OCI-M2 (cell line): ENCODE measurements at regions not wholly inside any gene's neighbourhood (a gene's known extent, or its start where the extent isn't known, plus 50 kb on each side); places are given as distances from the start of the nearest gene placed in this dataset.
"Not testable (repeated sequence)": the region's sequence is repeated elsewhere in the genome, so short reads cannot be mapped to it uniquely, and the experiment has no call there.

Source experiments
- DNase-seq: peaks from one replicate; lab custom pipeline; 2025; ENCODE audit not compliant: unreplicated experiment; lab: John Stamatoyannopoulos, UW

DNA sequence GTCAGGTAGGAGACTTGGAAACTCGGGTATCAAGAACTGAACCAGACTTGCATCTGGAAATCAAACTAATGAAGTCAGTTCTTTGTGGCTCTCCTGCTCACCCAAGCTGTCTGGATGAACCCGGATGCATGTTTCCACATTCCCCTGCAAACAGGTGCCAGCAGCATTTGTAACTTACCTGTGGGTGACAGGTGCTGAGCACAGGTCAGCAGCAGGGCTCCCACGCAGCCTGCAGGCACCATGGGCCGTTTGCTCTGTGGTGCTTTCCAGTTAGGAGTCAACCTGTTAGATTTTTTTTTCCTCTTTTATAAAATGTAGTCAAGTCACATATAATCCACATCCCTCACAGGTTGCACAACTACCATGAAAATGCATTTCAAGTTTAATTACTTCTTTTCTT is 385.6 kb upstream of the ADGRL3 start:
- DNase-seq, result no peak

DNA sequence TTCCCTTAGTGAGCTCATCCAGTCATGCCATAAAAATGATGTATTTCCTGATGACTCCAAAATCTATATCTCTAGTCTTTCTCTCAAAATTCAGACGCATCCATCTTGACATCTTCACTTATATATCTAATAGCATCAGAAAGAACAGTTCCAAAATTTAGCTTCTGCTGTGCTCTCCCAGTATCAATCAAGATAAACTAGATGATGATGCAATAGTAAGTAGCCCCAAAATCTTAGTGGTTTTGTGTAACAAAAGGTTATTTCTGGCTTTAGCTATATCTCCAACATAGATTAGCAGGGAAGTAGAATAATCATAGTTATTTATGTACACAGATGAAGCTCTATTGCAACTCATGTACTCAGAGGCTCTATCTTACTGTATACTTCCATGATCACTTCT is 382.5 kb upstream of the ADGRL3 start:
- DNase-seq, result no peak

GRCh38 chr4:60822986-60823385 is 377.1 kb upstream of the ADGRL3 start:
- DNase-seq, result no peak

- no peak for DNase-seq
These were observed 360.1 kb upstream of the ADGRL3 start for GRCh38 chr4:60840020-60840419.

DNA sequence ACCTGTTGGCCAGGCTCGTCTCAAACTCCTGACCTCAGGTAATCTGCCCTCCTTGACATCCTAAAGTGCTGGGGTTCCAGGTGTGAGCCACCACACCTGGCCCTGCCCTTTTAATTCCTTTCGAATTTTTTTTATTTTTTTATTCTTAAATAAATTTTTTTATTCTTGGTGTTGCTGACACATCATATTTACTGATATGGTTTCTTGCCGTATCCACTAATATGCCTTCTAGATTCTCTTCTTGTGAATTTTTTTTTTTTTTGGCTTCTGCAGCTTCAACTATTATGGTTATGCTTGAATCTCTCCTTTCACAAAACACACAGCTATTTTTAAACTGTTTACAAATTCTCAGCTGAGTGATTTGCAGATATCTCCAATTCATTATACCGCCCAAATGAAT is 353.4 kb upstream of the ADGRL3 start:
- DNase-seq, result no peak

DNA sequence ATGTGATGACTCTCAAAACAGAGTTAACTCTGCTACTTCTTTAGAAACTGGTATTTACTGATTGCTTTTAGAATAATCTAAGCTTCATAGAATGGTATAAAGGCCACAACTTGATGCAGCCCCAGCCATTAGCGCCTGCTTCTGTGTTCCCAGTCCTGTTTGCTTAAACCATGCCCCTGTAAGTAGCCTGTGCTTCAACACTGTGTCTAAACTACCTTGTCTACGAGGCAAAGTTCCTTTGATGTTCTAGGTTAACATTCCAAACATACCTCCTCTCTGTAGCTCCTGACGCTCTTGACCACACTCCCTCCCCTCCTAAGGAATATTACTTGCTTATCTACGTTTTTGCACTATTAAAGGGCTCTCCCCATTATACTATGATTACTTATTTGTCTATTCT is 352.5 kb upstream of the ADGRL3 start:
- DNase-seq, result no peak

DNA sequence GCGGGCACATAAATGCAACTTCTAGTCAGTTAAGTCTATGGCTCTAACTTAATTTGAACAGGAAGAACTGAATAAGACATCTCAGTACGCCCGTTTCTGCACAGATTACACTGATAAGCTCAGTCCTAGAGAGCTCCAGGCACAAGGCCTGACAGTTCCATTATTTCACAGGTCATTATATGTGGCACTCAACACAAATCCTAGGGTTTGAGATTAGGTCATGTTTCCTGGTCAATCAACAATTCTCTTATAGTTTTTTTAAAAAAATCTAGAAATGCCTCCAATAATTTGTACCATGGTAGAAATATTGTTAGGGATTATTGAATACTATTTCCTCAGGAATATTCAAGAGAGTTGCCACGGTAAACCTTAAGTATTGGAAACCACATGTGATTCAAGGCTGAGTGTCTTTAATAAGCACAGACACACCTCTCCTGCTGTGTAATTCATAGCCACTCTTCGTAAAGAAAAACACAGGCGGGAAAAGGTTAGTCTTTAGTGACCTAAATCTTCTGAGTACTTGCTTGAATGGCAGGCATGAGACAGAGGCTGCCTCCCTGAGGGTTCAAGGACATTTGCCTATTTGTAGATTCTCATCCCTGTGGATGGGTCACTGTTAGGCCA is 342.9 kb upstream of the ADGRL3 start:
- no peak for DNase-seq

DNA sequence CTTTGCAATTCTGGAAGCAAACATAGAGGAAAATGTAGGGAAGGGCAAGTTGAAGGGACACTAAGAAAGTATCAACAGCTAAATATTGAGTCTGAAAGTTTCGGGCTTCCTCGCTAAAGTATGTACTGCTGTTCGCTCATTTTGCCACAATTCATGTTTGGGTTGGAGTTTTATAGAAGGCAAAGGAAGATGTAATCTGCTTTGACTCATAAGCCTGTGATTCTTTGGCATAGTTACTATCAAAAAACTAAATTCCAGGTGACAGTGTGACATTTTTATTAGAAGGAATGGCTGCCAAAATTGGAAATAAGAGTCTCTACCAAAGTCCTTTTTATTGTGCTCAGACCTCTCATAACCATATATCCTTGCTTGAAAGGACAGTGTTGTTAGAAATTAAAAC is 336.7 kb upstream of the ADGRL3 start:
- no peak for DNase-seq

DNA sequence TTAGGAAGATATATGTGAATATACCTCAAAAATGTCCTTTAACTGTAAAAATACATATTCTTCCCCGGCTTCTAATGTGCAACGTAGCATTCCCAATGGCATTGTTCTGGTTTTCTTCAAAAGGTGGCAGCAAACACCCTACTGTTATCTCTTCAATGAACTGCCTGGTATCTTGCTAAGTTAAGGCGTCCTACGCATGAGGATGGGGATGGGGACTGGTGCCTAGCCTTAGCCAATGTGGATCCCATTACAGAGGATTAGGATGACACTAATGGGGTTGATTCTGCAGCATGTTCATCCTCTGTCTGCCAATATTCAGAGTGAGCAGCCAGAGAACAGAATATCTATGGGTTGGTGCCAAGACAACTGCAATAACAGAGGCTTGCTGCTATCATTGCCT is 334.9 kb upstream of the ADGRL3 start:
- DNase-seq, result no peak

DNA sequence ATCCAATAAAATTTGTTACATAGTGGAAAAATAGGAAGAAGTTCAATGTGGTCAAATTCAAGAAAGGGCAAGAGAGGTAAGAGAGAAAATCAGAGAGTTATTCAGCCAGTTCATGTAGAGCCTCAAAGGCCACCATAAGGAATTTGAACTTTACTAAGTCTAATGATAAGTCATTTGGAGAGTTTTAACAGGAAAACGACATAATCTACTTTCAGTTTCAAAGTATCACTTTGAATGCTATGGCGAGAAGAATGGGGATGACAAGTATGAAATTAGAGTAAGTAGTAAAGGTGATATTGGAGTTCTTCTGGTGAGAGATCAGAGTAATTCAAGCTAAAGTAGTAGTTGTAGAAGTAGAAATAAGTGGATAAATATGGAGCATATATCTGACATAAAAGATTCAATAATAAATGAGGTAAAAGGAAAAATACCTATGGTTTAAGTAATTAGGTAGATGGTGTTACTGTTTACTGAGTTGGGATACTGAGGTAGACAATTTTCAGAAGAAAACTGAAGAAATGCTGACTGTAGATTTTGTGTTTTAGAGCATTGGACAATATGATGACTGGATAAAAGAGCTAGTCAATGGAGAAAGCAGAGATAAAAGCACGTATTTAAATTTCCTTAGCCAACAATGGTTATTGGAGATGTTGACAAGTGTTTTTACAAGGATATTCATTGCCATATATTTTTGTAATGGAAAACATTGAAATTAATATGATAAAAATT is 331.7 kb upstream of the ADGRL3 start:
- no peak for DNase-seq

DNA sequence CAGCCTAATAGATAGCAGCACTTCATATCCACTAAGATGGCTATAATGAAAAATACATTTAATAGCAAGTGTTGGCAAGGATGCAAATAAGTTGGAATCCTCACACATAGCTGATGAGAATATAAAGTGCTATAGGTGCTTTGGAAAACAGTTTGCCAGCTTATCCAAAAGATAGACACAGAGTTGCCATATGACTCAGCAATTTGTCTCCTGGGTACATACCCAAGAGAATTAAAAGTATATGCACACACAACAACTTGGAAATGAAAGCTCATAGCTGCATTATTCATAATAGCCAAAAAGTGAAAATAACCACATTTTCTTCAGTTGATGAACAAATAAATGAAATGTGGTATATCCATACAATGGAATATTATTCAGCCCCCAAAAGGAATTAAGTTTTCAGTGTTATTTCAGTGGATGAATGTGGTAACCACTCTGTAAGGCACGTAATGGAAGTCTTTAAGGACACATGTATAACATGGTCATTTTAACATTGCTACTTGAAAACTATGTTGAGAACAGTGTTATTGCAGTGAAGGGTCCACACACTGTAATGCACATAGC is 320.9 kb upstream of the ADGRL3 start:
- DNase-seq, result no peak

- DNase-seq, result no peak
These were observed 315.5 kb upstream of the ADGRL3 start for GRCh38 chr4:60884587-60884986.

GRCh38 chr4:60885011-60885410 is 315.1 kb upstream of the ADGRL3 start:
- DNase-seq, result no peak

DNA sequence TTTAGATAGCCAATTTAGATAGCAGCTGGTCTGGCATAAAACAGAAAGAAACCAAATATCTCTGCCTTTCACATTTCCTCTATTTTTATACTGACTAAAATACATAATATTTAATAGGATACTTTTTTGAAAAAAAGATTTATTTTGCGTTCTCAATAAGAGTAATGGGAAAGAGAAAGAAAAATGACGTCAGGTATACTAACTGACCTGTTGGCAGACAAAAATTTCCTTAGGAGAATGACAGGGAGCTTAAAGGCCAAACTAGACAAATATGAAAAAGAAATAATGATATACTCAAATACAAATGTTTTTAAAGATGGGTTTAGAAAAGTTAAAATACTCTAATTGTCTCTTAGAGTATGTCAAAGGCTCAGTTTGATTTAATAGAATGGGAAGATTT is 309.4 kb upstream of the ADGRL3 start:
- no peak for DNase-seq

DNA sequence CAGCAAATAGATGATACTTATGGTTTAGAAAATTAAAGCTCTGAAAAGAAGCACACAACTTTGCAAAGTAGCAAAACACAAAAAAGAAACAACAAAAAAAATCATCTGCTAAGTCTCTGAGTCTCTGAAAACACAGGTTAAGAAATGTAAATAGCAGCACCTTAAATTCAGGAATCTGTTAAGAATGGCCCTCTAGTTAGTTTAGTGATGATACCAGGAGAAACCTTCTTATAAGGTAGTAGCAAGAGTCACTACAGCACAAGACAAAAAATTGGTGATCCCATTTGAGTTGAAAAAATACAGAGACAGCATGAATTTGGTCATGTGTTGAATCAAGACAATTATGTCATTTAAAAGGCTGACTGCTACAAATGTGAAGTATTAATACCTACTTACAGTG is 308.2 kb upstream of the ADGRL3 start:
- no peak for DNase-seq

DNA sequence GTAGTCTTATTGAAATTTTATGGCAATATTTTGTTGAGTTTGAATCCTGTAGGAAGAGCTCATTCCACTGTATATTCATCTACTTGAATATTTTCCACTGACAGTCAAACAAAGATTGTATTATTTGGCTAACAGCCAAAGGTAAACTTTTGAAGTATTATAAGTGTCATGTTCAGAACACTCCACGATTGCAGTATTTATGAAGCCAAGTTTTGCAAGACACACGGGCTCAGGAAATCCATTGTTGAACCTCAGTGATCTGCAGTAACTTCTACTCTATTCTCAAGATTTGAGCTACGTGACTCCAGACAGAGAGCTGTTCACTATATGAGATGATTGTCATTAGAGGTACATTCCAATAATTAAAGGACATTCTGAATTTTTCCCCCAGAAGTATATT is 302.7 kb upstream of the ADGRL3 start:
- DNase-seq, result no peak

- DNase-seq, result no peak
These were observed 295.0 kb upstream of the ADGRL3 start for GRCh38 chr4:60905162-60905561.

DNA sequence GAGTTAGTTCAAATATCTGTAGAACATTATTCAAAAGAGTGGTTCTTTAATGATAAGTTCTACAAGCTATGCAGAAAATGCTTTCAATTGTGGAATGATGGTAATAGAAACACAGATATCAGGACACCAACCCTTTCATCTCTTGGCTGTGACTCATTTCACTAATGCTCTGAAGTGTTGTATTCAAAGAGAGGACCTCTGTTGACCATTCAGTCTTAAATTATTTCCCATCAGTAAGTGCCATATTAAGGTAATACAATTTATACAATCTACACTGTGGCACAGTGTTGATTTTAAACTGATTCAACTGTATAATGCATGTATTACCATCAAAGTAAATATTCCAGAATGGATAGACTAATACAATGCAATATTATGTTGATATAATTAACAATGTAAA is 289.0 kb upstream of the ADGRL3 start:
- no peak for DNase-seq

GRCh38 chr4:60913002-60913401 is 287.1 kb upstream of the ADGRL3 start:
- no peak for DNase-seq

- DNase-seq, result no peak
These were observed 286.5 kb upstream of the ADGRL3 start for GRCh38 chr4:60913671-60914070.

- not testable (repeated sequence) for DNase-seq
These were observed 278.4 kb upstream of the ADGRL3 start for GRCh38 chr4:60921735-60922134.

DNA sequence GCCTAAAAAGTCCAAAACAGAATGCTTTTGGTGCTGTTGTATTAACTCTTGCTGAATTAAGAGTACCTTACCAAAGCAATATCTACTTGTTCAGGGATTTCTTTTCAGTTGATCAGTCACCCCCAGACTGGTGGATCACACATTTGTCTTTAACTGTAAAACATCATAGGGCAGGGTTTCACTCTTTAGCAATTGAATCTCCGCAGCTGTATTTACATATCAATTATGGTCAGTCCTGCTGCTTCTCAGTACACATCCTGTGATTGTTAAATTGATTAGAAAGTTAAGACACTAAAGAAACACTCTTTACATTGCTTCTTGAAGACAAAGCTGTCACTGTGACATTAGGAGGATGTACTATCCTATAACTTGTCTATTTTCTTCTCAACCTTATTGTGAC is 277.1 kb upstream of the ADGRL3 start:
- no peak for DNase-seq

DNA sequence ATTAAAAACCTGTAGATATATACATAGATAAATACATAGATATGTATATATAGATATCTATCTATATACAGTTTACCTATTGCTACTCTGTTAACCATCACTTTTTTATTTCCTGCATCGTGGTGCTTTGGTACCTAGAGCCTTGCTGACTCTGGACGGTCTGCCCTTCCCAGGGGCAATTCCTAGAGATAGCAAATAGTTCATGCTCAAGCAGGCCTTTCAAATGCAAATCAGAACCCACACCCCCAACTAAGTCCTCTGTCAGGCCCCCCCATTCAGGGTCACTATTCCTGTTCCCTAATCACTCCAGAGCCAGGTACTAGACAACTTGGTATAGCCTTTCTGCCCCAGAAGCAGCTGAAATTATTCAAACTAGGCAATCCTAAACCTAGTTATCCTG is 273.5 kb upstream of the ADGRL3 start:
- DNase-seq, result no peak
